ENCODE measurements at regions not wholly inside any gene's neighbourhood (a gene's known extent, or its start where the extent isn't known, plus 50 kb on each side); places are given as distances from the start of the nearest gene placed in this dataset.

DNA sequence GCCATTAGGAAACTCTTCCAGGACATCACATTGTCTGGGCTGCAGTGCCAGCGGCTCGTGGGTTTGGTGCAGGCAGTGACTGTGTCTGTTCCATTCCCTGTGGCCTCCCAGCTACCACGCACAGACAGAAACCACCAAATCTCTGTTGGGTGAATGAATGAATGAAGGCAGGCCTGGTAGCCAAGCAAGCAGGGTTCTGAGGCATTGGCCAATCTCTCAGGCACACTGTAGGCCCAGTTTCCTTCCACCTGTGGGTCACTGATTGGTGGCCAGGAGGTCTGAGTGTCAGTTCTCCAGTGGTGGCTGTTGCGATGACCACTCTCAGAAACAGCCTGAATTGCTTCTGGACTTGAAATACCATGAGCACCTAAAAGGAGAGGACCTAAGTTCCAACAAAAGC lies 59.4 kb upstream of the CTBP2 start:
- no peak for DNase-seq (ENCODE audit: low read depth in 2 of 2)

DNA sequence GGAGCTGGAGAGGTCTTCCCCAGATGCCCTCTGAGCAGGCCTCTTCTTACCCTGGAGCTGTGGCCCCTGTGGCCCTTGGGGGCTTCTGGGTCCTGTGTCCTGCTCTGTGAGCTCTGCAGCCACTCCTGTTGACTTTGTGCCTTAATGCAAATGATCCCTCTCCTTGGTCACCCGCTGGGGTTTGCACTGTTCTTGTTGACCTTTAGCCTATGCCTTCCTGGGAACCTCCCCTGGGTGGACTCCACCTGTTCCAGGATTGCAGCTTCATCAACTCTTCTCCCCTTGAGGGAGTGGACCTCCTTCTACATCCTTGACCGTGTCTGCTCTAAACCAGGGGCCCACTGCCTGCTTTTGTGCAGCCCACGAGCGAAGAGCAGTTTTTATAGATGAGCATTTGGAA lies 58.6 kb upstream of the CTBP2 start:
- no peak for DNase-seq (ENCODE audit: low read depth in 2 of 2)

DNA sequence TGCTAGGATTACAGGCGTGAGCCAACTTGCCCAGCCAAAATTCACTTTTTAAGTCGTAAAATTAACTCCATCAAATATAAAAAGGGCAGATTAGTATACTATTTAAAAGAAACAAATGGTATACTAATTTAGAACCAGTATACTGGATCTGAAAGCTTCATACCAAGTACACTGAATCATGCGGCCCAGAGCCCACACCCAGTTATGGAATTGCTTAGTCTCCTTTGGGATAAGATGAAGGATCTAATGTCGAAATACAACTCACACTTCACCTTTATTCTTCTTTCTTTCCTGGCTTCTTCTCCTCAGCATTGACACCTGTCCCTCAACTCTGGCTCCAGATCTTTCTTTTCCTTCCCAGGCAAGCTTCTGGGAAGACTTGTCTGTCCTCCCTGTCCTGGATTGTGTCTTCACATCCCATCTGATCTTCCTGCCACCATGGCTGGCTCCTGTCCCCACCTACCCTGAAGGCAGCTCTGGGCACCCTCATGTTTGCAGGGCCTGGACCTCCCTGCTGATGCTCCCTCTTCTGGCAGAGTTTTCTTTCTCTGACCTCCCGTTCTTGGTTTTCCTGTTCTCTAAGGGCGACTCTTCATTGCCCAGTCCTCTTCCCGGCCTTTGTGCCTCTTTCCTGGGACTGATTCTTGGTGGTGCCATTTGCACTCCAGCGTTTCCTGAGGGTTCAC lies 57.8 kb upstream of the CTBP2 start:
- DNase-seq (ENCODE audit: low read depth in 2 of 2), result peak in 1 of 2 donors; percentile 9

DNA sequence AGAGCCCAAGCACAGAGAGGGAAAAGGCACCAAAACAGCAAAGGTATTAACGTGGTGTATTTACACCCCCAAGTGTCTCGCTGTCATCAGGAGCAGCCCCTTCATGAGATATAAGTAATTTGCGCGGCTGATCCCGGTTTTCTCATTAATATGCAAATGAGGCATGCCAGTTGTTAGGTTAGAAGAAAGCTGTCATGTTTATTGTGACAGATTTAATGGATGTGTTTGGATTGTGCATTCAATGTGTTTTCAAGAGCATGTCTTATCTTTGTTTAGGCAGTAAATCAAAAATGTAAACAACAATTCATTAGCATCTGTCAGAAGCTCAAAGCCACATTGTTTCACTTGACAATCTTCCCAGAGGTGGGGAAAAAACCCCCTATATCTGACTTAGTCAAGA lies 56.5 kb upstream of the CTBP2 start:
- DNase-seq (ENCODE audit: low read depth in 2 of 2), result no peak

DNA sequence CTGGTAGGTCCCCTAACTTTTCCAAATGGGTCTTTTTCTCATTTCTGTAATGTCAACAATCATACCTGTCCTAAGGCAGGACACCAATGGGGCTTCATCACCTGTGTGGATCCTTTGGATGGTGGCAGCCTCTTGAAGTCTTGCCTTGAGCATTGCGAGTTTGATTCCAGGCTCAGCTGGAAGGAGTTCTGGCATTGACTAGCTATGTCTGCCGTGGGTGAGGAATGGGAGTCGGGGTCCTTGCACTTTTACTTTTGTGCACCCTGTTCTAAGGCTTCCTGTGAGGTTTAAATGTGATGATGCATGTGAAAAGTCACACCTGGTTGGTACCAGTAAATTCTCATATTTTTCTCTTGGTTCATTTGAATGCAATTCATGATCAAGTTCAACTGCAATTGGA lies 55.9 kb upstream of the CTBP2 start:
- no peak for DNase-seq (ENCODE audit: low read depth in 2 of 2)

DNA sequence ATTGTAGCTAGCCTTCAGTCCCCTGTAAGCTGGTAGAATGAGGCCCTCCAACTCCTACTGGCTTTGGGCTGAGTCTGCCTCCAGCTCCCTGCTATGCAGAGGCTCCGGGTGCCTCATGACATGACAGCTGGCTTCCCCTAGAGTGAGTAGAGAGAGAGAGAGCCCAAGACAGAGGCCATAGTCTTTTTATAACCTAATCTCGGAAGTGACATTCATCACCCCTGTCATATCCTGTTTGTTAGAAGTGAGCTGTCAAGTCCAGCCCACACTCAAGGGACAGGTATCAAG lies 53.9 kb upstream of the CTBP2 start:
- no peak for DNase-seq (ENCODE audit: low read depth in 2 of 2)

DNA sequence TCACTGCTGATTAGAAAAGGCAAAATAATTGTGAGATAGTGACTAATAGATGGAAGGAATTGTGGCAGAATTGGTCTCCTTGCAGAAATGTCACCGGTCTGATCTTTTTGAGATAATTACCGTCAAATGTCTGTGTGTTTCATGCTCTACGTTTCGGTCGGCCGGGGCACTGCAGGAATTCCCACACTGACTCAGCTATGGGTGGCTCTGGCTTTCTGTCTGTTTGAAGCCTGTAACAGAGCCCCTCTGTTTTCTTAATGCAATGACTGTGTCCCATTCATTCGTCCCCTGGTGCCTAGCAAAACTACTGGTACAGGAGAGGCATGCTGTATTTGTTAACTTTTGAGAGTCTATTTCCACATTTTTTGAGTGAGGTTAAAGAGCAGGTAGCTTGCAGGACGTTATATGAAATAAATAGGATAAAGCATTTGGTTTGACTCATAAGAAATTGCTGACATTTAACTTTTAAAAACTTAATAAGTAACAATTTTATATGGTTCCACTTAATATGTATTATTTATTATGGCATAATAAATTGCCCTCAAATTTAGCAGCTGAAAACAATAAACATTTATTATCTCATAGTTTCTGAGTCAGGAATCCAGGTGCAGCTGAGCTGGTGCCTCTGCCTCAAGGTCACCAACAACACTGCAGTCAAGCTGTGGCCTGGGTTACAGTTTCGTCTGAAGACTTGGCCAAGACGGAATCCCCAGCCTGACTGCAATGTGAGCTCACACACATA lies 53.3 kb upstream of the CTBP2 start:
- DNase-seq (ENCODE audit: low read depth in 2 of 2), result no peak

DNA sequence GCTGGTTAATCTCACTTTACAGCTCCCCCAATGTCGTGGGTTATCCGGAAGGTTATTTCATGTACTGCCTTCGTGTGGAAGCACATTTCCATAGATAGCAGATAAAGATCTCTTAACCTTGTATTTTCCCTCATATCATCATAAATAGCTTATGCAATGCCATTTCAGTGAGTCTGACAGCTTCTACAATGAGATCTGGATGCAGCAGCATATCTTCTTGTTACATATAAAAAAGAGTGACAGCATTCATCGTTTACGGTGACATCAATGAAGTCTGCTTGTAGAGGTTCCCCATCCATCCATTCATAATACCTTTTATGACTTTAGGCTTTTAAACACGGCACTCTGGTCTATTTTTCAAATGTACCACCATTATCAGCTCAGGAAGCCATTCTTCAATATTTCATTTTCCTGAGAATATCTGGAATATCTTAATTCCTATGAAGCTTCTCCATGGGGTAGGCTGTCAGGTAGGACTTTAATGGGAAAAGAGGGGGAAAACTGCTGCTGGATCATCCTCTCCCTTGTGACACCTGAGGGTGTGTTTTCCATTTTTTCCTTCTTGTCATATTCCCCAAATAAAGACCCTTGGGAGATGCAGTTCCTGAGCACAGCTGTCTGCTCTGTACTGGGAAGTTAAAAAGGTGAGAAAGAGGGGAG lies 51.9 kb upstream of the CTBP2 start:
- DNase-seq (ENCODE audit: low read depth in 2 of 2), result no peak

Data from dermis microvascular lymphatic vessel endothelial cell (primary cell).